Osteoblast (primary cell): ENCODE measurements at regions not wholly inside any gene's neighbourhood (a gene's known extent, or its start where the extent isn't known, plus 50 kb on each side); places are given as distances from the start of the nearest gene placed in this dataset.

Experiments used
- DNase-seq: peaks from one replicate; pipeline ENCODE4 v3.0.0; 2011; ENCODE audit warnings: low spot score, mixed read lengths; ENCODE audit not compliant: insufficient read length; ENCODE audit errors: missing footprints
- H2AFZ ChIP-seq: 2 replicates; pipeline ENCODE4 v1.6.0; 2011; ENCODE audit warnings: mild to moderate bottlenecking, low read length
- H3K27ac ChIP-seq: 2 replicates; pipeline ENCODE4 v1.5.1; 2011; ENCODE audit warnings: mild to moderate bottlenecking, low read depth, low read length, moderate library complexity
- H3K27me3 ChIP-seq: 2 replicates; pipeline ENCODE4 v1.6.0; 2012; ENCODE audit warnings: mild to moderate bottlenecking, control low read depth, inconsistent platforms, low read length, moderate library complexity; ENCODE audit not compliant: insufficient read depth
- H3K36me3 ChIP-seq: 2 replicates; pipeline ENCODE4 v1.5.1; 2011; ENCODE audit warnings: mild to moderate bottlenecking, low read length, control low read depth, moderate library complexity; ENCODE audit not compliant: insufficient read depth
- H3K4me1 ChIP-seq: 2 replicates; pipeline ENCODE4 v1.5.1; 2011; ENCODE audit warnings: mild to moderate bottlenecking, low read length, control low read depth, moderate library complexity; ENCODE audit not compliant: insufficient read depth
- H3K4me2 ChIP-seq: 2 replicates; pipeline ENCODE4 v1.6.0; 2011; ENCODE audit warnings: mild to moderate bottlenecking, low read length; ENCODE audit not compliant: insufficient read depth
- H3K4me3 ChIP-seq: fragments of 200-600 bp; sonication (generic); 3 replicates; pipeline ENCODE4 v1.5.1; 2012; ENCODE audit warnings: mild to moderate bottlenecking, low read length, inconsistent platforms; ENCODE audit not compliant: insufficient read depth
- H3K79me2 ChIP-seq: 2 replicates; pipeline ENCODE4 v1.6.0; 2012; ENCODE audit warnings: mild to moderate bottlenecking, low read length, control low read depth, inconsistent platforms; ENCODE audit not compliant: insufficient read depth
- H3K9me3 ChIP-seq: 2 replicates; pipeline ENCODE4 v1.5.1; 2011; ENCODE audit warnings: low read depth, low read length, control low read depth
- H4K20me1 ChIP-seq: 2 replicates; pipeline ENCODE4 v1.6.0; 2012; ENCODE audit warnings: mild to moderate bottlenecking, low read length, control low read depth; ENCODE audit not compliant: insufficient read depth
- TF ChIP-seq, protein P1 (sequence below): IDR thresholded peaks from 2 replicates; pipeline ENCODE4 v1.5.1; 2011; ENCODE audit warnings: mild to moderate bottlenecking, low read depth, low read length, moderate library complexity; ENCODE audit errors: extremely low read depth

DNA sequence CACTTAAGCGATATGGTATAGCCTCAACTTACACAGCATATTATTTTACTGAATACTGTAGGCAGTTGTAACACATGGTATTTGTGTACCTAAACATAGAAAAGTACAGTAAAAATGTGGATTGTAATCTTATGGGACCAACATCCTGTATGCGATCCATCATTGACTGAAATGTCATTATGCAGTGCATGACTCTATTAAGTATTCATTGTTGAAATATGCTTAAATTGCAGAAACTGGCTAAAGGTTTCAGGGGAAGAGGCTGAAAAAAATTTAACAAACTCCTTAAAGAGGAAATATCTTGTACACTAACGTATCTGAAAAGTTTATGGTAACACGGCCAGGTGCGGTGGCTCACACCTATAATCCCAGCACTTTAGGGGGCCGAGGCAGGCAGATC lies 214.1 kb upstream of the PARD3B start:
- no peaks in the 10 kb centered on the region for H3K9me3 ChIP-seq
- TF ChIP-seq, protein P1, sequence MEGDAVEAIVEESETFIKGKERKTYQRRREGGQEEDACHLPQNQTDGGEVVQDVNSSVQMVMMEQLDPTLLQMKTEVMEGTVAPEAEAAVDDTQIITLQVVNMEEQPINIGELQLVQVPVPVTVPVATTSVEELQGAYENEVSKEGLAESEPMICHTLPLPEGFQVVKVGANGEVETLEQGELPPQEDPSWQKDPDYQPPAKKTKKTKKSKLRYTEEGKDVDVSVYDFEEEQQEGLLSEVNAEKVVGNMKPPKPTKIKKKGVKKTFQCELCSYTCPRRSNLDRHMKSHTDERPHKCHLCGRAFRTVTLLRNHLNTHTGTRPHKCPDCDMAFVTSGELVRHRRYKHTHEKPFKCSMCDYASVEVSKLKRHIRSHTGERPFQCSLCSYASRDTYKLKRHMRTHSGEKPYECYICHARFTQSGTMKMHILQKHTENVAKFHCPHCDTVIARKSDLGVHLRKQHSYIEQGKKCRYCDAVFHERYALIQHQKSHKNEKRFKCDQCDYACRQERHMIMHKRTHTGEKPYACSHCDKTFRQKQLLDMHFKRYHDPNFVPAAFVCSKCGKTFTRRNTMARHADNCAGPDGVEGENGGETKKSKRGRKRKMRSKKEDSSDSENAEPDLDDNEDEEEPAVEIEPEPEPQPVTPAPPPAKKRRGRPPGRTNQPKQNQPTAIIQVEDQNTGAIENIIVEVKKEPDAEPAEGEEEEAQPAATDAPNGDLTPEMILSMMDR = no peak
- H3K27me3 ChIP-seq = no peaks in the 10 kb centered on the region
- no peak overlapping the region for H2AFZ ChIP-seq
- H4K20me1 ChIP-seq = no peaks in the 10 kb centered on the region
- H3K27ac ChIP-seq = no peak overlapping the region
- H3K4me3 ChIP-seq = no peak overlapping the region
- DNase-seq = no peak
- no peaks in the 10 kb centered on the region for H3K4me1 ChIP-seq
- H3K79me2 ChIP-seq = no peaks in the 10 kb centered on the region
- no peaks in the 10 kb centered on the region for H3K36me3 ChIP-seq
- no peak overlapping the region for H3K4me2 ChIP-seq

DNA sequence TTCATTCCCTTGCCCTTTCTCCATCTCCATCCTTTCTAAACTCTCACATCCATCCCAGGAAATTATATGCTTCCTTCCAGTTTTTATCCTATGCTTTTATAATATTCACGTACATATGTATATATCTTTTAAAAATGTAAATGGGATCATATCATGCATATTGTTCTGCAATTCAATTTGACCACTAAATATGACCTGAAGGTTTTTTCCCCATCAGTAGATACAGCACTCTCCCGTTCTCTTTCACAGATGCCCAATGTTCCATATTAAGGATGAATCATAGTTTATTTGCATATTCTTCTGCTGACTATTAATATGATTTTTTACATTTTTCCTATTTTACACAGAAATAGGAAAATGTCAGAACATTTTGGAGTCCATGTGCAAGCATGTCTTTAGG lies 213.3 kb upstream of the PARD3B start:
- Histone ChIP-seq H3K27me3 (no peaks in the 10 kb centered on the region), H3K4me2 (no peak overlapping the region), H3K27ac (no peak overlapping the region)

DNA sequence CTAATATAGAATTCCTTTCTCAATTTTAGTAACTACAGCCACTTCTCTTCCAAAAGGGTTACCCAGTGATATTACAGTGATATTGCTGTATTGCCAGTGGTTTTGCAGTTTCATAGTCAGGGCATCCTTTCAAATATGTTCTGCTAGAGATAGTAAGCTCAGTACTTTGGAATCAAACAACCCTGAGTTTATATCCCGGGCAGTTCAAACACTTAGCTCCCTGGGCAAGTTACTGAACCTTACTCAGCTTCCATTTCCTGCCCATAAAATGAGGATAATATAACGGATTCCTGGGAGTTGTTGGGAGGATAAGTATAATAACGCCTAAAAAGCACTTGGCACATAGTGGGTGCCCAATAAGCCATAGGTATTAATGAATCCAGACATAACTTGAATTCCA lies 212.6 kb upstream of the PARD3B start:
- no peaks in the 10 kb centered on the region for H4K20me1 ChIP-seq
- no peak for DNase-seq
- no peaks in the 10 kb centered on the region for H3K9me3 ChIP-seq
- no peaks in the 10 kb centered on the region for H3K4me1 ChIP-seq
- no peak overlapping the region for H3K4me3 ChIP-seq
- H3K79me2 ChIP-seq = no peaks in the 10 kb centered on the region
- no peak overlapping the region for H3K27ac ChIP-seq
- TF ChIP-seq, protein P1 = no peak
- no peaks in the 10 kb centered on the region for H3K36me3 ChIP-seq
- no peak overlapping the region for H2AFZ ChIP-seq
- H3K27me3 ChIP-seq = no peaks in the 10 kb centered on the region
- H3K4me2 ChIP-seq = no peak overlapping the region

More for the DNA sequence above, 213.3 kb upstream of the PARD3B start:
- Histone ChIP-seq H2AFZ (no peak overlapping the region), H3K4me3 (no peak overlapping the region), H3K4me1 (no peaks in the 10 kb centered on the region), H4K20me1 (no peaks in the 10 kb centered on the region), H3K79me2 (no peaks in the 10 kb centered on the region), H3K9me3 (no peaks in the 10 kb centered on the region), H3K36me3 (no peaks in the 10 kb centered on the region)
- TF ChIP-seq, protein P1 = no peak
- no peak for DNase-seq

DNA sequence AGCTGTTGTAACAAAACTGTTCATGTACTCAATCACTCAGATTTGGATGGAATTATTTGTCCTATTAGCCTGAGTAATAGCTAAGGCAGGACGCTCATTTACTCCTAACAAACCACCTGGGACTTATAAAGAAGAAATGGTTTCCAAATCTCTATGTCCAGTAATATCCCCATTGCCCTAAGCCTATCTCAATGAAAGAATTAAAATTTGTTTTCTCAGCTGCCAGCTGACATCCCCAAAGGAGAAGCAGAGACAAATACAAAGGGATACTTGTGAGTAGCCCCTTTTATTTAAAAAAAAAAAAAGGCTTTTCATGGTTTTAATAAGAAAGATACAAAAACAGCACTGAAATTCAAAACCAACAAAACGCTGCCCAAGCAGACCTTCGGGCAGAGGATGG lies 211.4 kb upstream of the PARD3B start:
- Histone ChIP-seq H3K36me3 (no peaks in the 10 kb centered on the region), H3K9me3 (no peaks in the 10 kb centered on the region), H3K27ac (no peak overlapping the region), H3K79me2 (no peaks in the 10 kb centered on the region), H2AFZ (no peak overlapping the region), H3K27me3 (no peaks in the 10 kb centered on the region), H3K4me3 (no peak overlapping the region), H4K20me1 (no peaks in the 10 kb centered on the region), H3K4me2 (no peak overlapping the region), H3K4me1 (no peaks in the 10 kb centered on the region)
- TF ChIP-seq, protein P1 = no peak
- no peak for DNase-seq
